GM10248 (cell line): ENCODE measurements at regions not wholly inside any gene's neighbourhood (a gene's known extent, or its start where the extent isn't known, plus 50 kb on each side); places are given as distances from the start of the nearest gene placed in this dataset.
"Not testable (repeated sequence)": the region's sequence is repeated elsewhere in the genome, so short reads cannot be mapped to it uniquely, and the experiment has no call there.

Source experiments
- CTCF ChIA-PET: fragments of 300-600 bp; sonication (Branson Sonifier 250); formaldehyde crosslinking; extraction: SDS; loops from one replicate; lab custom pipeline; 2021; ENCODE audit warnings: antibody characterized with exemption; lab: Yijun Ruan, JAX
- POLR2A ChIA-PET: fragments of 350-650 bp; sonication (Branson Sonifier 250); formaldehyde crosslinking; extraction: SDS; loops from one replicate; lab custom pipeline; 2020; ENCODE audit warnings: antibody characterized with exemption; lab: Yijun Ruan, JAX
- DNase-seq: peaks from one replicate; pipeline ENCODE4 v3.0.0; 2012; ENCODE audit errors: extremely low spot score
- CTCF ChIP-seq: IDR thresholded peaks from 2 replicates; pipeline ENCODE4 v1.5.1; 2012; ENCODE audit warnings: mild to moderate bottlenecking, low read depth; ENCODE audit errors: extremely low read depth, missing control alignments, control extremely low read depth

- ChIA-PET POLR2A (no interaction called here), CTCF (no interaction called here)
- TF ChIP-seq CTCF, result no peak
- DNase-seq, result no peak
Observed at GRCh38 chr5:23884405-23885031, 377.1 kb downstream of the PRDM9 start.

- CTCF ChIA-PET, result no interaction called here
- no peak for DNase-seq
- no peak for TF ChIP-seq CTCF
- POLR2A ChIA-PET, result no interaction called here
Observed at GRCh38 chr5:23893561-23893960, 386.2 kb downstream of the PRDM9 start.

- TF ChIP-seq CTCF, result no peak
- DNase-seq, result no peak
- POLR2A ChIA-PET, result no interaction called here
- CTCF ChIA-PET, result no interaction called here
Observed at GRCh38 chr5:23895614-23896013, 388.2 kb downstream of the PRDM9 start.

- TF ChIP-seq CTCF, result no peak
- ChIA-PET POLR2A (no interaction called here), CTCF (no interaction called here)
- no peak for DNase-seq
Observed at GRCh38 chr5:23930985-23931384, 423.6 kb downstream of the PRDM9 start.

- CTCF ChIA-PET, DNase-seq, POLR2A ChIA-PET: not testable (repeated sequence)
Observed at GRCh38 chr5:23951261-23951928, 444.0 kb downstream of the PRDM9 start.

GRCh38 chr5:23963449-23963848 is 456.0 kb downstream of the PRDM9 start:
- TF ChIP-seq CTCF, result no peak
- DNase-seq, result no peak
- ChIA-PET CTCF (interaction anchor here (0.9 kb wide), 1 partner anchor 13 kb away, joined by 3 read pairs; no protein-coding TSS in a partner anchor), POLR2A (no interaction called here)

- CTCF ChIA-PET, result no interaction called here
- POLR2A ChIA-PET, result no interaction called here
Observed at GRCh38 chr5:23977365-23977764, 470.0 kb downstream of the PRDM9 start.

More at GRCh38 chr5:23977365-23977764, 470.0 kb downstream of the PRDM9 start:
- no peak for TF ChIP-seq CTCF
- no peak for DNase-seq
